SK-N-SH (cell line): ENCODE measurements at regions not wholly inside any gene's neighbourhood (a gene's known extent, or its start where the extent isn't known, plus 50 kb on each side); places are given as distances from the start of the nearest gene placed in this dataset.

Experiments
- CTCF ChIA-PET: fragments of 300-600, 350-600 bp; formaldehyde crosslinking; extraction: SDS; loops from one replicate; lab custom pipeline; 2021; lab: Yijun Ruan, JAX
- POLR2A ChIA-PET: fragments of 350-600 bp; sonication (Branson Sonifier 250); formaldehyde crosslinking; extraction: SDS; loops from one replicate; lab custom pipeline; 2020; ENCODE audit warnings: antibody characterized with exemption, inconsistent platforms; lab: Yijun Ruan, JAX
- DNase-seq: peaks from one replicate; pipeline ENCODE4 v3.0.0; 2012
- H2AFZ ChIP-seq: fragments of 200-600 bp; sonication (generic); 2 replicates; pipeline ENCODE4 v1.8.1; 2016; ENCODE audit warnings: antibody characterized with exemption, mild to moderate bottlenecking, low read depth
- H3F3A ChIP-seq: fragments of 200-600 bp; sonication (generic); replicated peaks from 2 replicates; pipeline ENCODE3; 2016; ENCODE audit warnings: antibody characterized with exemption, mild to moderate bottlenecking; ENCODE audit not compliant: insufficient read depth
- H3K27ac ChIP-seq, 2 experiments: fragments of 200-500 bp in 1 of 2; fragments of 200-600 bp in 1 of 2; sonication (Bioruptor generic) in 1 of 2; sonication (generic), shearing (Covaris generic) in 1 of 2; 2 replicates each; pipeline versions ENCODE4 v1.5.1 to v1.6.1; 2014 to 2016; ENCODE audit warnings: low read depth in 2 of 2, inconsistent platforms in 1 of 2, low read length in 1 of 2, mild to moderate bottlenecking in 1 of 2, mixed read lengths in 1 of 2
- H3K27me3 ChIP-seq: fragments of 200-600 bp; sonication (generic), shearing (Covaris generic); 2 replicates; pipeline ENCODE4 v1.6.1; 2016; ENCODE audit warnings: mixed run types; ENCODE audit not compliant: insufficient read depth
- H3K36me3 ChIP-seq, 2 experiments: fragments of 200-500 bp in 1 of 2; fragments of 200-600 bp in 1 of 2; sonication (Bioruptor generic) in 1 of 2; sonication (generic) in 1 of 2; replicated peaks in 1 of 2; 2 replicates each; pipeline versions ENCODE3 to v1.5.1; 2014 to 2016; ENCODE audit warnings: low read length in 1 of 2, mild to moderate bottlenecking in 1 of 2; ENCODE audit not compliant: insufficient read depth in 2 of 2, control insufficient read depth in 1 of 2
- H3K4me1 ChIP-seq, 2 experiments: fragments of 200-500 bp in 1 of 2; fragments of 200-600 bp in 1 of 2; sonication (Bioruptor generic) in 1 of 2; sonication (generic), shearing (Covaris generic) in 1 of 2; 2 replicates each; pipeline versions ENCODE4 v1.5.1 to v1.6.1; 2014 to 2016; ENCODE audit warnings: low read depth in 1 of 2, low read length in 1 of 2, mixed run types in 1 of 2; ENCODE audit not compliant: insufficient read depth in 2 of 2, control insufficient read depth in 1 of 2
- H3K4me2 ChIP-seq: fragments of 200-600 bp; sonication (generic), shearing (Covaris generic); 2 replicates; pipeline ENCODE4 v1.6.1; 2017; ENCODE audit warnings: mixed run types
- H3K4me3 ChIP-seq, 2 experiments: fragments of 200-500 bp in 1 of 2; fragments of 200-600 bp in 1 of 2; sonication (Bioruptor generic) in 1 of 2; sonication (generic), shearing (Covaris generic) in 1 of 2; 2 replicates each; pipeline versions ENCODE4 v1.5.1 to v1.8.1; 2014 to 2016; ENCODE audit warnings: low read depth in 2 of 2, inconsistent platforms in 1 of 2, low read length in 1 of 2, mild to moderate bottlenecking in 1 of 2, mixed read lengths in 1 of 2, moderate library complexity in 1 of 2
- H3K79me2 ChIP-seq: fragments of 200-600 bp; sonication (generic); 2 replicates; pipeline ENCODE4 v1.8.1; 2017; ENCODE audit warnings: mild to moderate bottlenecking; ENCODE audit not compliant: insufficient read depth
- H3K9ac ChIP-seq: fragments of 200-600 bp; sonication (generic); 2 replicates; pipeline ENCODE4 v1.6.1; 2017; ENCODE audit warnings: mixed run types
- H3K9me2 ChIP-seq: fragments of 200-600 bp; sonication (generic); 2 replicates; pipeline ENCODE4 v1.6.1; 2017; ENCODE audit warnings: mixed run types
- H3K9me3 ChIP-seq: fragments of 200-600 bp; sonication (generic); 2 replicates; pipeline ENCODE4 v1.6.1; 2017; ENCODE audit warnings: mixed run types, mild to moderate bottlenecking, moderate library complexity
- H4K20me1 ChIP-seq: fragments of 200-600 bp; sonication (generic); 2 replicates; pipeline ENCODE4 v1.6.1; 2017; ENCODE audit warnings: mild to moderate bottlenecking, mixed run types; ENCODE audit not compliant: insufficient read depth
- CTCF ChIP-seq: fragments of 200-600 bp; sonication (generic); IDR thresholded peaks from 2 replicates; pipeline ENCODE4 v1.6.1; 2017; ENCODE audit warnings: antibody characterized with exemption, mild to moderate bottlenecking, moderate library complexity
- EZH2phosphoT487 ChIP-seq: fragments of 200-600 bp; sonication (generic); IDR thresholded peaks from 2 replicates; pipeline ENCODE4 v1.6.1; 2017; ENCODE audit warnings: low read depth, mixed run types, mild to moderate bottlenecking, antibody characterized with exemption, moderate library complexity, borderline replicate concordance
- GABPA ChIP-seq: IDR thresholded peaks from 2 replicates; pipeline ENCODE4 v1.4.0; 2012; ENCODE audit warnings: low read depth, mild to moderate bottlenecking
- JUND ChIP-seq: IDR thresholded peaks from 2 replicates; pipeline ENCODE4 v1.4.0; 2012
- MAX ChIP-seq: IDR thresholded peaks from 2 replicates; pipeline ENCODE4 v1.4.0; 2012; ENCODE audit warnings: low read depth
- RAD21 ChIP-seq: IDR thresholded peaks from 2 replicates; pipeline ENCODE4 v1.6.1; 2012; ENCODE audit warnings: mild to moderate bottlenecking, low read length
- REST ChIP-seq: IDR thresholded peaks from 2 replicates; pipeline ENCODE4 v1.6.1; 2012; ENCODE audit warnings: mild to moderate bottlenecking, low read depth, low read length, moderate library complexity
- RFX5 ChIP-seq: IDR thresholded peaks from 2 replicates; pipeline ENCODE4 v1.6.1; 2012; ENCODE audit warnings: mild to moderate bottlenecking, improper control_type of control experiment, low read length
- SMC3 ChIP-seq: IDR thresholded peaks from 2 replicates; pipeline ENCODE4 v1.6.1; 2012; ENCODE audit warnings: low read depth, low read length, improper control_type of control experiment
- USF2 ChIP-seq: fragments of 150-350 bp; IDR thresholded peaks from 2 replicates; pipeline ENCODE4 v1.6.1; 2017; ENCODE audit warnings: antibody characterized with exemption, low read length, low read depth, borderline replicate concordance
- WGBS: methylation state at CpG from one replicate; pipeline ENCODE4 v1.1.6; 2017; ENCODE audit warnings: low lambda C conversion rate; 5-methylcytosine and 5-hydroxymethylcytosine counted together
- TF ChIP-seq, protein P1 (sequence below): IDR thresholded peaks from 2 replicates; pipeline ENCODE4; 2012

DNA sequence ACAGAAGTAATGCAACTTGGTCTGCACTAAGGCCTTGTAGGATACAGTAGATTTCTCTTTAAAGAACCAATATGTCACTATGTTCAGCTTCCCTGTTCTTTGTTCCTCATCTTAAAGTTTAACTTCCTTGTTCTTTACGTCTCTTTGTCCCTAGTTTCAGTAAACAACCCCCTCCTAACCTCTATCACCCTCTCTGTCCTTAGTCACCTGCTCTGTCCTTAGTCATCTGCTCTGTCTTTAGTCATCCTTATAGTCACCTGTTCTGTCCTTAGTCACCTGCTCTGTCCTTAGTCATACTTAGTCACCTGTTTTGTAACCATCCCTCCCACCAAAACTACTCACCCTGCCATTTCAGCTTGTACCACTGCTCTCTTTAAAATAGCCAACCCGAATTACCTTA lies 144.6 kb upstream of the TMEM106B start:
- H3F3A ChIP-seq, result no peaks in the 10 kb centered on the region
- H3K27me3 ChIP-seq, result no peaks in the 10 kb centered on the region
- H3K9me3 ChIP-seq, result no peaks in the 10 kb centered on the region
- DNase-seq, result no peak
- ChIA-PET POLR2A (no interaction called here), CTCF (interaction anchor here (0.7 to 8.3 kb wide), 7 partner anchors 11 to 676 kb away, joined by 3 to 52 read pairs (median 6); no protein-coding TSS in a partner anchor)
- H3K4me2 ChIP-seq, result no peak overlapping the region
- TF ChIP-seq GABPA, result no peak
- no peak for TF ChIP-seq USF2
- no peak for TF ChIP-seq JUND
- no peak for TF ChIP-seq REST
- TF ChIP-seq EZH2phosphoT487, result no peak
- no peaks in the 10 kb centered on the region for H3K36me3 ChIP-seq
- H3K4me1 ChIP-seq, result peaks cover 0 to 4% of the 10 kb centered on the region in 2 experiments; a peak in 2 of 4 replicates
- no peak overlapping the region for H3K27ac ChIP-seq
- no peak overlapping the region for H3K4me3 ChIP-seq
- no peak overlapping the region for H2AFZ ChIP-seq
- no peaks in the 10 kb centered on the region for H3K79me2 ChIP-seq
- no peaks in the 10 kb centered on the region for H3K9me2 ChIP-seq
- H4K20me1 ChIP-seq, result no peaks in the 10 kb centered on the region
- WGBS, result 65% methylated on average over 2 of the region's 2 CpGs
- H3K9ac ChIP-seq, result no peak overlapping the region

DNA sequence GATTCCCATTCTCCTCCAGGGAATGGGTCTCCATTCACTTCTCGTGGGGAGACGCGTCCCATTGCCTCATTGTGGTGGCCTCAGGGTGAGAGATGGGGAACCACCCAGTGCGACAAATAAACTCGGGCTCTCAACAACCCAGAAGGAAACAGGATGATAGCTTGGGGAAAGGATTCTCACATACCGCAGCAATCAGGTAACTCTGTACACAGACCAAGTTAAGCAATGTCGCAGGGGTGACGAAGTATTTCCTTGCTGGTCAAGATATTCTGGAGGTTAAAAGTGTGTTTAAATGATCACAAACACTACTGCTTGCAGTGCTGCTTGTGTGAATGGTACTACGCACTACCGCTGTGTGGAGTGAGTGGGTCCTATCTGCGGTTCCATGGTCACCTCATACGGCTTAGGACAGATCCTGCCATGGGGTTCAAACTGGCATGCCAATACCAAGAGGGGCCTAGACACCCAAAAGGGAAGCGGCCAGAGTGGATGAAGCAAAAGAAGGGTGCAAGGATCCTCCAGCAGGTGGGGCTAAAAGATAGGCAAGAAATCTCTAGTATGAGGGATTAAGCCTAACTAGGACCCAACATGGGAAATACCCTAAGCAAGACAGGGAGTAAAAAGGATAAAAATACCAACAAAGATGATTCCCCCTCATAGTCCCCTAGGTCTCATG lies 143.8 kb upstream of the TMEM106B start:
- no peak overlapping the region for H3K27ac ChIP-seq
- H3K4me1 ChIP-seq, result peaks cover 0 to 4% of the 10 kb centered on the region in 2 experiments; a peak in 2 of 4 replicates
- H3K27me3 ChIP-seq, result no peaks in the 10 kb centered on the region
- no peak overlapping the region for H3K9ac ChIP-seq
- POLR2A ChIA-PET, result no interaction called here
- H3F3A ChIP-seq, result no peaks in the 10 kb centered on the region
- H2AFZ ChIP-seq, result no peak overlapping the region
- H3K79me2 ChIP-seq, result no peaks in the 10 kb centered on the region
- no peaks in the 10 kb centered on the region for H4K20me1 ChIP-seq
- CTCF ChIA-PET, result interaction anchor here (0.7 to 8.3 kb wide), 19 partner anchors 9 to 694 kb away, joined by 3 to 52 read pairs (median 4); no protein-coding TSS in a partner anchor
- H3K36me3 ChIP-seq, result no peaks in the 10 kb centered on the region
- peak; percentile 60 for DNase-seq
- WGBS, result 74% methylated on average over 13 of the region's 13 CpGs
- H3K4me2 ChIP-seq, result no peak overlapping the region
- H3K9me2 ChIP-seq, result no peaks in the 10 kb centered on the region
- no peak overlapping the region; a peak in 1 of 4 replicates for H3K4me3 ChIP-seq
- no peaks in the 10 kb centered on the region for H3K9me3 ChIP-seq
- TF ChIP-seq, protein P1, sequence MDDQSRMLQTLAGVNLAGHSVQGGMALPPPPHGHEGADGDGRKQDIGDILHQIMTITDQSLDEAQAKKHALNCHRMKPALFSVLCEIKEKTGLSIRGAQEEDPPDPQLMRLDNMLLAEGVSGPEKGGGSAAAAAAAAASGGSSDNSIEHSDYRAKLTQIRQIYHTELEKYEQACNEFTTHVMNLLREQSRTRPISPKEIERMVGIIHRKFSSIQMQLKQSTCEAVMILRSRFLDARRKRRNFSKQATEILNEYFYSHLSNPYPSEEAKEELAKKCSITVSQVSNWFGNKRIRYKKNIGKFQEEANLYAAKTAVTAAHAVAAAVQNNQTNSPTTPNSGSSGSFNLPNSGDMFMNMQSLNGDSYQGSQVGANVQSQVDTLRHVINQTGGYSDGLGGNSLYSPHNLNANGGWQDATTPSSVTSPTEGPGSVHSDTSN, result no peak
- TF ChIP-seq RFX5, result no peak
- peak; percentile 98 for TF ChIP-seq RAD21
- no peak for TF ChIP-seq REST
- TF ChIP-seq SMC3, result peak; percentile 95
- peak; percentile 78 for TF ChIP-seq CTCF
- no peak for TF ChIP-seq MAX
